Erythroblast (primary cell): ENCODE measurements at regions not wholly inside any gene's neighbourhood (a gene's known extent, or its start where the extent isn't known, plus 50 kb on each side); places are given as distances from the start of the nearest gene placed in this dataset.

ENCODE experiments used
- GATA1 ChIP-seq: IDR thresholded peaks from 2 replicates; pipeline ENCODE4 v1.6.1; 2011; ENCODE audit warnings: low read depth, mild to moderate bottlenecking, control low read depth, low read length, moderate library complexity
- POLR2A ChIP-seq: IDR thresholded peaks from 2 replicates; pipeline ENCODE4 v1.6.1; 2011; ENCODE audit warnings: mild to moderate bottlenecking, low read length

DNA sequence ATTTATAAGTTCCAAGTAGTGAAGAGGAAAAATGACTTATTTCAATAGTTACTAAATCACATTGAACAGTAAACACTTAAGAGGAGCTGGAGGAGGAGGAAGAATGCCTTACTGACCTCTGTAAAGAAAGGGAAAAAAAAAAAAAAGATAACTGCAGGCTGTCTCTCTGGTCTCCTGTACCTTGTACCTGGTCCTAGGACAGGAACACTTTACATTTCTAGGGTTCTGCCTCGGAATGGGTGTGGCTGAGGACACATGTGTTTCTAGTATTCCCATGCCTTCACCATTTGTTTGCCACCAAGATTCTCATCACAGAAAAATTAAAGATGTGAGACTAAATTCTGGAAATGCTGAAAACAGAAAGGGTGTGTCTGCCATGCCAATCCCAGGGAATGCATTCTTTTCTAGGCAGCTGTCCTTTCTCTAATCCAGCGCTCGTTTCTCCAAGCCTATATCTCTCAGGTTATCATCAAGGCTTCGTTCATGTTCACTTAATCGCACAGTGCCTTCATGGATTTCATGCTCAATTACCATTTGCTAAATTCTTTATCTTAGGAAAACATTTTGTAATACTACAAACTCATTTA is 1208.3 kb downstream of the OTOL1 start:
- TF ChIP-seq POLR2A (no peak), GATA1 (no peak)
